NCI-H2029 (cell line): ENCODE measurements at regions not wholly inside any gene's neighbourhood (a gene's known extent, or its start where the extent isn't known, plus 50 kb on each side); places are given as distances from the start of the nearest gene placed in this dataset.
"Not testable (repeated sequence)": the region's sequence is repeated elsewhere in the genome, so short reads cannot be mapped to it uniquely, and the experiment has no call there.

ENCODE experiments used
- DNase-seq: peaks from one replicate; lab custom pipeline; 2025; lab: John Stamatoyannopoulos, UW

GRCh38 chr6:11848852-11849731, 70.5 kb upstream of the ADTRP start:
- DNase-seq: peak; percentile 47

GRCh38 chr6:11848346-11848651, 69.7 kb upstream of the ADTRP start:
- DNase-seq: no peak

GRCh38 chr6:11847515-11848345, 69.1 kb upstream of the ADTRP start:
- no peak for DNase-seq

GRCh38 chr6:11847068-11847467, 68.5 kb upstream of the ADTRP start:
- not testable (repeated sequence) for DNase-seq

GRCh38 chr6:11845664-11846577, 67.3 kb upstream of the ADTRP start:
- DNase-seq: no peak

GRCh38 chr6:11842795-11843194, 64.2 kb upstream of the ADTRP start:
- DNase-seq: not testable (repeated sequence)

- peak; percentile 78 for DNase-seq
These were observed 56.5 kb upstream of the ADTRP start for GRCh38 chr6:11835065-11835464.

- DNase-seq: peak; percentile 81
These were observed 55.3 kb upstream of the ADTRP start for GRCh38 chr6:11833626-11834592.

GRCh38 chr6:11831653-11832052, 53.0 kb upstream of the ADTRP start:
- no peak for DNase-seq

GRCh38 chr6:11830520-11830919, 51.9 kb upstream of the ADTRP start:
- no peak for DNase-seq

GRCh38 chr6:11830105-11830504, 51.5 kb upstream of the ADTRP start:
- peak; percentile 31 for DNase-seq

GRCh38 chr6:11828262-11828870, 49.8 kb upstream of the ADTRP start:
- no peak for DNase-seq
